HG03442 (cell line): ENCODE measurements at regions not wholly inside any gene's neighbourhood (a gene's known extent, or its start where the extent isn't known, plus 50 kb on each side); places are given as distances from the start of the nearest gene placed in this dataset.
A peak's percentile ranks its signal among the peaks of the same experiment; 100 is the strongest.
"Not testable (repeated sequence)": the region's sequence is repeated elsewhere in the genome, so short reads cannot be mapped to it uniquely, and the experiment has no call there.

Source experiments
- ATAC-seq: cut with Tn5 transposase; IDR thresholded peaks from one replicate; pipeline ENCODE4 v1.9.1; 2021; ENCODE audit warnings: mild to moderate bottlenecking, moderate library complexity; ENCODE audit not compliant: unreplicated experiment

- peak; percentile 61 for ATAC-seq
These were observed 115.0 kb upstream of the SHISA3 start for GRCh38 chr4:42282081-42282901.

GRCh38 chr4:42284030-42284429 is 113.3 kb upstream of the SHISA3 start:
- no peak for ATAC-seq

GRCh38 chr4:42288876-42289275 is 108.4 kb upstream of the SHISA3 start:
- ATAC-seq = not testable (repeated sequence)

- not testable (repeated sequence) for ATAC-seq
These were observed 105.1 kb upstream of the SHISA3 start for GRCh38 chr4:42292192-42292591.

- ATAC-seq = no peak
These were observed 103.1 kb upstream of the SHISA3 start for GRCh38 chr4:42293967-42294813.

- ATAC-seq = peak; percentile 67
These were observed 101.1 kb upstream of the SHISA3 start for GRCh38 chr4:42296196-42296595.

GRCh38 chr4:42302348-42302747 is 94.9 kb upstream of the SHISA3 start:
- no peak for ATAC-seq

- ATAC-seq = no peak
These were observed 90.8 kb upstream of the SHISA3 start for GRCh38 chr4:42306221-42307109.

- ATAC-seq = no peak
These were observed 89.0 kb upstream of the SHISA3 start for GRCh38 chr4:42308247-42308646.

- no peak for ATAC-seq
These were observed 87.7 kb upstream of the SHISA3 start for GRCh38 chr4:42309361-42310260.

- ATAC-seq = no peak
These were observed 86.9 kb upstream of the SHISA3 start for GRCh38 chr4:42310358-42310757.

- ATAC-seq = no peak
These were observed 86.5 kb upstream of the SHISA3 start for GRCh38 chr4:42310806-42311205.

- ATAC-seq = no peak
These were observed 85.7 kb upstream of the SHISA3 start for GRCh38 chr4:42311591-42311990.

GRCh38 chr4:42313420-42313819 is 83.9 kb upstream of the SHISA3 start:
- not testable (repeated sequence) for ATAC-seq

- no peak for ATAC-seq
These were observed 83.4 kb upstream of the SHISA3 start for GRCh38 chr4:42313872-42314271.

- no peak for ATAC-seq
These were observed 82.1 kb upstream of the SHISA3 start for GRCh38 chr4:42315231-42315630.

- ATAC-seq = no peak
These were observed 76.4 kb upstream of the SHISA3 start for GRCh38 chr4:42320822-42321388.

GRCh38 chr4:42326040-42326439 is 71.2 kb upstream of the SHISA3 start:
- ATAC-seq = no peak

- no peak for ATAC-seq
These were observed 70.8 kb upstream of the SHISA3 start for GRCh38 chr4:42326524-42326923.

- ATAC-seq = no peak
These were observed 70.0 kb upstream of the SHISA3 start for GRCh38 chr4:42327323-42327722.
